SK-N-MC (cell line): ENCODE measurements at regions not wholly inside any gene's neighbourhood (a gene's known extent, or its start where the extent isn't known, plus 50 kb on each side); places are given as distances from the start of the nearest gene placed in this dataset.

Source experiments
- DNase-seq: peaks from one replicate; pipeline ENCODE4 v3.0.0-alpha.2; 2011; ENCODE audit warnings: low read depth, low spot score
- H3K27ac ChIP-seq: fragments of 200-600 bp; sonication (generic); 2 replicates; pipeline ENCODE4 v1.5.1; 2016; ENCODE audit warnings: mixed run types
- H3K36me3 ChIP-seq: fragments of 200-600 bp; sonication (generic); 2 replicates; pipeline ENCODE4 v1.6.1; 2017; ENCODE audit warnings: antibody characterized with exemption, low read length, mixed read lengths; ENCODE audit not compliant: insufficient read depth
- H3K4me3 ChIP-seq: fragments of 200-600 bp; sonication (generic); 2 replicates; pipeline ENCODE4 v1.5.1; 2016
- H3K9ac ChIP-seq: fragments of 200-600 bp; sonication (generic); 2 replicates; pipeline ENCODE4 v1.8.0; 2017; ENCODE audit warnings: mixed run types, mixed read lengths; ENCODE audit not compliant: insufficient read length
- H3K9me3 ChIP-seq: fragments of 200-600 bp; sonication (generic); 2 replicates; pipeline ENCODE4 v1.6.1; 2017; ENCODE audit warnings: low read depth, mild to moderate bottlenecking, antibody characterized with exemption, low read length, moderate library complexity, mixed read lengths
- EZH2 ChIP-seq: fragments of 200-600 bp; sonication (generic); IDR thresholded peaks from one replicate; pipeline ENCODE4 v1.6.1; 2017; ENCODE audit warnings: antibody characterized with exemption
- FOXP2 ChIP-seq: optimal IDR thresholded peaks from 2 replicates; pipeline ENCODE3; 2011; ENCODE audit warnings: mild to moderate bottlenecking, moderate library complexity; ENCODE audit not compliant: insufficient read depth; ENCODE audit errors: extremely low read length, control extremely low read depth
- POLR2AphosphoS5 ChIP-seq: IDR thresholded peaks from 2 replicates; pipeline ENCODE4 v1.6.1; 2012; ENCODE audit warnings: mild to moderate bottlenecking, low read depth, low read length, borderline replicate concordance

GRCh38 chr6:159118924-159119323 is 50.3 kb upstream of the FNDC1 start:
- Histone ChIP-seq H3K36me3 (no peaks in the 10 kb centered on the region), H3K4me3 (no peak overlapping the region), H3K9ac (no peak overlapping the region), H3K9me3 (no peaks in the 10 kb centered on the region), H3K27ac (no peak overlapping the region)
- no peak for DNase-seq
- no peak for TF ChIP-seq EZH2
- TF ChIP-seq POLR2AphosphoS5 = no peak
- no peak for TF ChIP-seq FOXP2

- DNase-seq = no peak
- TF ChIP-seq POLR2AphosphoS5 (no peak), FOXP2 (no peak), EZH2 (no peak)
- H3K36me3 ChIP-seq = no peaks in the 10 kb centered on the region
- H3K4me3 ChIP-seq = 0 out of 2 replicates have a peak overlapping the region, but pooled peaks have one; percentile 10
- no peaks in the 10 kb centered on the region for H3K9me3 ChIP-seq
- no peak overlapping the region for H3K9ac ChIP-seq
- peak overlapping the region; percentile 82 for H3K27ac ChIP-seq
Observed at GRCh38 chr6:159117563-159117962, 51.6 kb upstream of the FNDC1 start.

- H3K9me3 ChIP-seq = no peaks in the 10 kb centered on the region
- H3K9ac ChIP-seq = no peak overlapping the region
- peak; percentile 84 for DNase-seq
- no peaks in the 10 kb centered on the region for H3K36me3 ChIP-seq
- TF ChIP-seq EZH2 (no peak), POLR2AphosphoS5 (no peak), FOXP2 (no peak)
- peak overlapping the region; percentile 82 for H3K27ac ChIP-seq
- H3K4me3 ChIP-seq = 0 out of 2 replicates have a peak overlapping the region, but pooled peaks have one; percentile 10
Observed at GRCh38 chr6:159117046-159117445, 52.2 kb upstream of the FNDC1 start.

GRCh38 chr6:159116343-159116742 is 52.9 kb upstream of the FNDC1 start:
- DNase-seq = no peak
- Histone ChIP-seq H3K27ac (no peak overlapping the region), H3K9ac (no peak overlapping the region), H3K36me3 (no peaks in the 10 kb centered on the region), H3K9me3 (no peaks in the 10 kb centered on the region), H3K4me3 (no peak overlapping the region)
- TF ChIP-seq FOXP2 (no peak), POLR2AphosphoS5 (no peak)

GRCh38 chr6:159114569-159114968 is 54.6 kb upstream of the FNDC1 start:
- Histone ChIP-seq H3K27ac (0 out of 2 replicates have a peak overlapping the region, but pooled peaks have one; percentile 33), H3K9ac (no peak overlapping the region), H3K36me3 (no peaks in the 10 kb centered on the region), H3K9me3 (no peaks in the 10 kb centered on the region), H3K4me3 (no peak overlapping the region)
- DNase-seq = no peak
- TF ChIP-seq EZH2 (no peak), POLR2AphosphoS5 (no peak), FOXP2 (no peak)

- DNase-seq = no peak
- Histone ChIP-seq H3K9me3 (no peaks in the 10 kb centered on the region), H3K36me3 (no peaks in the 10 kb centered on the region), H3K9ac (no peak overlapping the region), H3K4me3 (no peak overlapping the region), H3K27ac (no peak overlapping the region)
- TF ChIP-seq FOXP2 (no peak), EZH2 (no peak), POLR2AphosphoS5 (no peak)
Observed at GRCh38 chr6:159113223-159113622, 56.0 kb upstream of the FNDC1 start.

- no peak overlapping the region for H3K27ac ChIP-seq
- H3K4me3 ChIP-seq = no peak overlapping the region
- no peaks in the 10 kb centered on the region for H3K36me3 ChIP-seq
- no peak for DNase-seq
- TF ChIP-seq EZH2 (no peak), POLR2AphosphoS5 (no peak), FOXP2 (no peak)
- H3K9me3 ChIP-seq = no peaks in the 10 kb centered on the region
- no peak overlapping the region for H3K9ac ChIP-seq
Observed at GRCh38 chr6:159112714-159113113, 56.5 kb upstream of the FNDC1 start.

- H3K4me3 ChIP-seq = no peak overlapping the region
- H3K36me3 ChIP-seq = no peaks in the 10 kb centered on the region
- H3K9me3 ChIP-seq = no peaks in the 10 kb centered on the region
- H3K9ac ChIP-seq = no peak overlapping the region
- TF ChIP-seq EZH2 (no peak), POLR2AphosphoS5 (no peak), FOXP2 (no peak)
- H3K27ac ChIP-seq = peak overlapping the region; percentile 45
- DNase-seq = no peak
Observed at GRCh38 chr6:159110748-159111147, 58.5 kb upstream of the FNDC1 start.

- Histone ChIP-seq H3K36me3 (no peaks in the 10 kb centered on the region), H3K4me3 (no peak overlapping the region), H3K9me3 (no peaks in the 10 kb centered on the region), H3K9ac (no peak overlapping the region), H3K27ac (peak overlapping the region; percentile 45)
- TF ChIP-seq EZH2 = no peak
- DNase-seq = peak; percentile 57
Observed at GRCh38 chr6:159110013-159110412, 59.2 kb upstream of the FNDC1 start.
